Lower leg skin (tissue), 3 donors: ENCODE measurements at regions not wholly inside any gene's neighbourhood (a gene's known extent, or its start where the extent isn't known, plus 50 kb on each side); places are given as distances from the start of the nearest gene placed in this dataset.

Experiments used
- CTCF ChIP-seq, 3 donors: fragments of 450-650 bp; IDR thresholded peaks; one replicate each; pipeline ENCODE4 v1.5.1; 2016; ENCODE audit warnings: antibody characterized with exemption in 3 of 3, mild to moderate bottlenecking in 3 of 3, moderate library complexity in 2 of 3
- POLR2A ChIP-seq, 2 donors: fragments of 450-650 bp; IDR thresholded peaks; one replicate each; pipeline ENCODE4 v1.6.1; 2016 to 2017; ENCODE audit warnings: antibody characterized with exemption in 2 of 2, mild to moderate bottlenecking in 1 of 2, moderate library complexity in 1 of 2

- TF ChIP-seq CTCF (IDR thresholded peaks at IDR 0.05) (no peak), POLR2A (IDR thresholded peaks at IDR 0.05) (no peak)
Observed at GRCh38 chr14:37991027-37991426, 216.7 kb upstream of the SSTR1 start.
